Astrocyte (in vitro differentiated cells and primary cell): ENCODE measurements at regions not wholly inside any gene's neighbourhood (a gene's known extent, or its start where the extent isn't known, plus 50 kb on each side); places are given as distances from the start of the nearest gene placed in this dataset.

Experiments
- DNase-seq: peaks from one replicate; pipeline ENCODE4 v3.0.0-alpha.2; 2010; ENCODE audit warnings: low read depth
- FAIRE-seq: peaks from 2 replicates; lab custom pipeline; 2011; peaks lifted over from hg19 to GRCh38; lab: Jason Lieb, UNC
- H2AFZ ChIP-seq: 2 replicates; pipeline ENCODE4 v1.6.0; 2012; ENCODE audit warnings: low read depth, low read length, inconsistent platforms
- H3K27ac ChIP-seq: 2 replicates; pipeline ENCODE4 v1.5.1; 2011; ENCODE audit warnings: low read depth, low read length, inconsistent platforms
- H3K27me3 ChIP-seq: 2 replicates; pipeline ENCODE4 v1.6.0; 2011; ENCODE audit warnings: low read length, inconsistent platforms; ENCODE audit not compliant: insufficient read depth
- H3K36me3 ChIP-seq: 2 replicates; pipeline ENCODE4 v1.5.1; 2011; ENCODE audit warnings: low read length, inconsistent platforms; ENCODE audit not compliant: insufficient read depth
- H3K4me1 ChIP-seq: 2 replicates; pipeline ENCODE4 v1.5.1; 2011; ENCODE audit warnings: low read length, inconsistent platforms; ENCODE audit not compliant: insufficient read depth
- H3K4me2 ChIP-seq: 2 replicates; pipeline ENCODE4 v1.6.0; 2012; ENCODE audit warnings: low read length, inconsistent platforms
- H3K4me3 ChIP-seq: 2 replicates; pipeline ENCODE4 v1.5.1; 2011; ENCODE audit warnings: low read depth, mild to moderate bottlenecking, low read length, inconsistent platforms; ENCODE audit not compliant: insufficient read depth
- H3K79me2 ChIP-seq: 2 replicates; pipeline ENCODE4 v1.6.0; 2012; ENCODE audit warnings: mild to moderate bottlenecking, low read length, inconsistent platforms; ENCODE audit not compliant: insufficient read depth
- H3K9ac ChIP-seq: 2 replicates; pipeline ENCODE4 v1.6.0; 2012; ENCODE audit warnings: mild to moderate bottlenecking, low read length, inconsistent platforms
- H3K9me3 ChIP-seq: 2 replicates; pipeline ENCODE4 v1.5.1; 2012; ENCODE audit warnings: low read depth, mild to moderate bottlenecking, low read length, inconsistent platforms; ENCODE audit not compliant: insufficient read depth
- H4K20me1 ChIP-seq: 2 replicates; pipeline ENCODE4 v1.6.0; 2012; ENCODE audit warnings: low read length, inconsistent platforms; ENCODE audit not compliant: insufficient read depth
- H3K27ac Mint-ChIP-seq: one replicate; pipeline ENCODE4 v1.8.0; 2021; ENCODE audit warnings: mild to moderate bottlenecking, mixed read lengths; ENCODE audit not compliant: unreplicated experiment
- H3K27me3 Mint-ChIP-seq: one replicate; pipeline ENCODE4 v1.8.0; 2021; ENCODE audit warnings: low read depth, mixed read lengths; ENCODE audit not compliant: unreplicated experiment
- H3K36me3 Mint-ChIP-seq: one replicate; pipeline ENCODE4 v1.8.0; 2021; ENCODE audit warnings: low read depth, mixed read lengths; ENCODE audit not compliant: unreplicated experiment
- H3K4me1 Mint-ChIP-seq: one replicate; pipeline ENCODE4 v1.8.0; 2021; ENCODE audit warnings: low read depth, mixed read lengths; ENCODE audit not compliant: unreplicated experiment
- H3K4me3 Mint-ChIP-seq: one replicate; pipeline ENCODE4 v1.8.0; 2021; ENCODE audit warnings: mild to moderate bottlenecking, moderate library complexity, mixed read lengths; ENCODE audit not compliant: unreplicated experiment
- H3K9me3 Mint-ChIP-seq: one replicate; pipeline ENCODE4 v1.8.0; 2021; ENCODE audit warnings: mild to moderate bottlenecking, mixed read lengths; ENCODE audit not compliant: unreplicated experiment
- EZH2 ChIP-seq: IDR thresholded peaks from 2 replicates; pipeline ENCODE4 v1.6.1; 2012; ENCODE audit warnings: mild to moderate bottlenecking, low read length, inconsistent platforms; ENCODE audit not compliant: insufficient read depth
- TF ChIP-seq, protein P1 (sequence below): IDR thresholded peaks from 2 replicates; pipeline ENCODE4 v1.5.1; 2011; ENCODE audit warnings: low read depth, mild to moderate bottlenecking, inconsistent platforms, low read length, moderate library complexity; ENCODE audit not compliant: insufficient read depth

DNA sequence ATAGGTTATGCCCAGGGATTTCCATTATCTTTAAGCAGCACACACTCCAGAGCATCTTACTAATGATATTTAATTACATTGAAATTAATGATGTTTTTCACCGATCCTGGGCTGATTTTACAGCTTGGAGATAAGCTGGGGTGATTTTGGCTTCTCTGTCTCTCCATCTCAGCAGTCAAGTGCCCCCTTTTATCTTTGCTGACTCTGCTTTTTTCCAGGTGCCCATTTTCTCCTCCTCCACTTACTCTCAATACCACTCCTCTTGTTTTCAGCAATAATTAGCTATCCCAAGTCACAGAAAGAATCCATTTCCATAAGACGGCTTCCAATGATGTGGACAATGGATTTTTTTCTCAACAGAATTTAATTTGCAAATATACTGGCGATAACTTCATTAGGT lies 266.7 kb downstream of the GBA3 start:
- H3K79me2 ChIP-seq = no peaks in the 10 kb centered on the region
- no peaks in the 10 kb centered on the region for H3K9me3 ChIP-seq
- H3K4me2 ChIP-seq = no peak overlapping the region
- no peak overlapping the region for H3K9ac ChIP-seq
- no peak for TF ChIP-seq EZH2
- TF ChIP-seq, protein P1, sequence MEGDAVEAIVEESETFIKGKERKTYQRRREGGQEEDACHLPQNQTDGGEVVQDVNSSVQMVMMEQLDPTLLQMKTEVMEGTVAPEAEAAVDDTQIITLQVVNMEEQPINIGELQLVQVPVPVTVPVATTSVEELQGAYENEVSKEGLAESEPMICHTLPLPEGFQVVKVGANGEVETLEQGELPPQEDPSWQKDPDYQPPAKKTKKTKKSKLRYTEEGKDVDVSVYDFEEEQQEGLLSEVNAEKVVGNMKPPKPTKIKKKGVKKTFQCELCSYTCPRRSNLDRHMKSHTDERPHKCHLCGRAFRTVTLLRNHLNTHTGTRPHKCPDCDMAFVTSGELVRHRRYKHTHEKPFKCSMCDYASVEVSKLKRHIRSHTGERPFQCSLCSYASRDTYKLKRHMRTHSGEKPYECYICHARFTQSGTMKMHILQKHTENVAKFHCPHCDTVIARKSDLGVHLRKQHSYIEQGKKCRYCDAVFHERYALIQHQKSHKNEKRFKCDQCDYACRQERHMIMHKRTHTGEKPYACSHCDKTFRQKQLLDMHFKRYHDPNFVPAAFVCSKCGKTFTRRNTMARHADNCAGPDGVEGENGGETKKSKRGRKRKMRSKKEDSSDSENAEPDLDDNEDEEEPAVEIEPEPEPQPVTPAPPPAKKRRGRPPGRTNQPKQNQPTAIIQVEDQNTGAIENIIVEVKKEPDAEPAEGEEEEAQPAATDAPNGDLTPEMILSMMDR = no peak
- H2AFZ ChIP-seq = no peak overlapping the region
- H3K4me1 Mint-ChIP-seq = no peaks in the 10 kb centered on the region
- no peaks in the 10 kb centered on the region for H3K27me3 Mint-ChIP-seq
- H3K36me3 ChIP-seq = no peaks in the 10 kb centered on the region
- no peak overlapping the region for H3K27ac Mint-ChIP-seq
- H3K27me3 ChIP-seq = no peaks in the 10 kb centered on the region
- no peak for FAIRE-seq
- H4K20me1 ChIP-seq = no peaks in the 10 kb centered on the region
- H3K27ac ChIP-seq = no peak overlapping the region
- H3K4me3 ChIP-seq = no peak overlapping the region
- DNase-seq = no peak
- H3K9me3 Mint-ChIP-seq = no peaks in the 10 kb centered on the region
- H3K4me1 ChIP-seq = no peaks in the 10 kb centered on the region
- no peaks in the 10 kb centered on the region for H3K36me3 Mint-ChIP-seq
- H3K4me3 Mint-ChIP-seq = no peak overlapping the region

DNA sequence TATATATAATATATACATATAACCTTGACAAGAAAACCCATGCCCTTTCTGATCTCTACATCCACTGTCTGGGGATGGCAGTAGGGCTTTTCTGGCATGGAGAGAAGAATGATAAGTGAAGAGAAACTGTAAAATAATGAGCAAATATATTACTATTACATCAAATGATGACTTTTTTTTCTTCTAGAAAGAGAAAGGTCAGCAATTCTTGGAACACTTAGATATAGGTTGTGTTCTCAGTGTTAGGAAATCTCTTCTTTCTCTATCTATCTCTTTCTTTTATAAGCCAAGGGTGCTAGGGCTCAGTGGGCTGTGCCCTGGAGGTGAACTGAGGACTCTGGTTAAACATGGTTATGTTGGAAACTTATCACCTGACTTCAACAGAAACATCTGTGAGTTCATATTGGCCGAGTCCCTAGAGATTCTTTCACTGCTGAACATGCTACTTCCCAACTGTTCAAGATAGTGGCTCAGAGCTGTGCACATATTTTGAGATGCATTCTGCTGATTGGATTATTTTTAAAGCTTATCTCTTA lies 265.1 kb downstream of the GBA3 start:
- H3K27ac Mint-ChIP-seq = no peak overlapping the region
- H3K4me3 Mint-ChIP-seq = no peak overlapping the region
- Histone ChIP-seq H3K27me3 (no peaks in the 10 kb centered on the region), H4K20me1 (no peaks in the 10 kb centered on the region), H3K9me3 (no peaks in the 10 kb centered on the region), H2AFZ (no peak overlapping the region), H3K36me3 (no peaks in the 10 kb centered on the region), H3K4me1 (no peaks in the 10 kb centered on the region), H3K9ac (no peak overlapping the region), H3K4me3 (no peak overlapping the region), H3K79me2 (no peaks in the 10 kb centered on the region), H3K27ac (no peak overlapping the region), H3K4me2 (no peak overlapping the region)
- TF ChIP-seq, protein P1 = no peak
- no peak for TF ChIP-seq EZH2
- H3K9me3 Mint-ChIP-seq = no peaks in the 10 kb centered on the region
- DNase-seq (no peak), FAIRE-seq (no peak)
- no peaks in the 10 kb centered on the region for H3K4me1 Mint-ChIP-seq
- no peaks in the 10 kb centered on the region for H3K27me3 Mint-ChIP-seq
- no peaks in the 10 kb centered on the region for H3K36me3 Mint-ChIP-seq

DNA sequence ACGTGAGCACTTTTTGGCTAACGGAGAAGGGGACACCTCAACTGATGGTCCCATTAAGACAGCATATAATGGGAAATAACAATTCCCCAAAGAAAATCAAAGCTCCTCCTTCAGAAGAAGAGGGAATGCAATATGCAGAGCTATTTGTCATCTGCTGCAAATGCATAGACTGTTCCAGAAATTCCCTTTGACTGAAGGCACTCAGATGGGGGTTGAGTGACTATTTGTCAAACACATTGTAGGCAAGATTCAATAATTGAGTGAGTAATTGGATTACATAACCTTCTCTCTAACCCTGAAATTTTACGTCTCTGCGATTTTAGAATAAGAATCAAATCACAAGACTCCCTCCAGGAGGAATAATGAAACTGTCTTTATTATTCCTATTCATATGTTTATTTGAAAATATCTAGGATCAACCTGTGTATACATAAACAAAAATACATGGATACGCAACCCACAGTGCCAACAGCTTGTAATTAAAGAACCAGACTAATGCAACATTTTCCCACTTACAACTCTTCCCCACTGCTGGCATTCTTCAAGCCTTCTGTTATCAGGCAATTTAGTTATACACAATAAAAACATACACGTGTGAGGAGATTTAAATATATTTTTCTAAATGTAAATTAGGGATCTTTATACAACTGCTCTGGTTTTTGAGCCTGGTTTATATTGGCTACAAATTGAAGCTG lies 256.6 kb downstream of the GBA3 start:
- Histone ChIP-seq H3K9me3 (no peaks in the 10 kb centered on the region), H3K9ac (no peak overlapping the region), H3K27me3 (no peaks in the 10 kb centered on the region), H3K27ac (no peak overlapping the region), H2AFZ (no peak overlapping the region), H3K4me1 (no peaks in the 10 kb centered on the region), H4K20me1 (no peaks in the 10 kb centered on the region), H3K4me3 (no peak overlapping the region), H3K36me3 (no peaks in the 10 kb centered on the region), H3K79me2 (no peaks in the 10 kb centered on the region), H3K4me2 (no peak overlapping the region)
- TF ChIP-seq, protein P1 = no peak
- no peak for TF ChIP-seq EZH2
- Mint-ChIP-seq H3K36me3 (no peaks in the 10 kb centered on the region), H3K27me3 (peaks cover 11% of the 10 kb centered on the region), H3K4me1 (no peaks in the 10 kb centered on the region), H3K4me3 (no peak overlapping the region), H3K9me3 (peaks cover 2% of the 10 kb centered on the region), H3K27ac (no peak overlapping the region)
- DNase-seq (no peak), FAIRE-seq (no peak)
